Endothelial cell of umbilical vein (primary cell): ENCODE measurements at regions not wholly inside any gene's neighbourhood (a gene's known extent, or its start where the extent isn't known, plus 50 kb on each side); places are given as distances from the start of the nearest gene placed in this dataset.

Experiments used
- BruUV-seq: library from RNA; stranded (reverse); fragments of 400-500 nt; replicated peaks from 2 replicates; lab custom pipeline; 2021; lab: Mats Ljungman, UMichigan
- CTCF ChIA-PET: fragments of 300-600, 350-600 bp; sonication (Branson Sonifier 250); formaldehyde crosslinking; loops from one replicate; lab custom pipeline; 2021; ENCODE audit warnings: antibody characterized with exemption, inconsistent platforms; lab: Charles Lee
- POLR2A ChIA-PET: fragments of 300-600, 350-600 bp; sonication (Branson Sonifier 250); formaldehyde crosslinking; loops from one replicate; lab custom pipeline; 2021; ENCODE audit warnings: antibody characterized with exemption, inconsistent platforms; lab: Charles Lee
- DNase-seq: peaks from one replicate; pipeline ENCODE4 v3.0.0-alpha.2; 2011; ENCODE audit warnings: low read depth, low spot score
- FAIRE-seq: peaks from 2 replicates; lab custom pipeline; 2011; peaks lifted over from hg19 to GRCh38; lab: Jason Lieb, UNC
- H2AFZ ChIP-seq: 2 replicates; pipeline ENCODE4 v1.6.0; 2012; ENCODE audit warnings: low read depth, low read length, control low read depth, inconsistent platforms
- H3K27ac ChIP-seq: 2 replicates; pipeline ENCODE4 v1.5.1; 2011; ENCODE audit warnings: low read depth, mild to moderate bottlenecking, control low read depth, low read length, moderate library complexity; ENCODE audit not compliant: insufficient read depth
- H3K27me3 ChIP-seq, 2 experiments: 2 replicates each; pipeline versions ENCODE4 v1.6.0 to v1.6.1; 2011; ENCODE audit warnings: low read length in 2 of 2, mixed read lengths in 1 of 2; ENCODE audit not compliant: control insufficient read depth in 2 of 2, insufficient read depth in 2 of 2
- H3K36me3 ChIP-seq, 2 experiments: 2 replicates in 1 of 2; 3 replicates in 1 of 2; pipeline ENCODE4 v1.5.1; 2011; ENCODE audit warnings: low read length in 2 of 2, mild to moderate bottlenecking in 1 of 2, moderate library complexity in 1 of 2; ENCODE audit not compliant: control insufficient read depth in 2 of 2, insufficient read depth in 2 of 2; ENCODE audit errors: extremely low read depth in 1 of 2
- H3K4me1 ChIP-seq: 3 replicates; pipeline ENCODE4 v1.5.1; 2011; ENCODE audit warnings: mild to moderate bottlenecking, low read length; ENCODE audit not compliant: control insufficient read depth, insufficient read depth; ENCODE audit errors: extremely low read depth
- H3K4me2 ChIP-seq: 2 replicates; pipeline ENCODE4 v1.6.1; 2011; ENCODE audit warnings: low read length, control low read depth, mixed read lengths; ENCODE audit not compliant: insufficient read depth
- H3K4me3 ChIP-seq, 3 experiments: fragments of 200-600 bp in 1 of 3; sonication (generic), shearing (Covaris generic) in 1 of 3; replicated peaks in 1 of 3; 2 replicates each; pipeline ENCODE4 v1.5.1; 2011 to 2016; ENCODE audit warnings: control low read depth in 3 of 3, low read length in 3 of 3, mild to moderate bottlenecking in 2 of 3, inconsistent platforms in 1 of 3, low read depth in 1 of 3, moderate library complexity in 1 of 3; ENCODE audit not compliant: insufficient read depth in 1 of 3
- H3K79me2 ChIP-seq: 2 replicates; pipeline ENCODE4 v1.6.0; 2012; ENCODE audit warnings: low read length, inconsistent platforms; ENCODE audit not compliant: control insufficient read depth, insufficient read depth
- H3K9ac ChIP-seq: replicated peaks from 2 replicates; pipeline ENCODE3; 2011; ENCODE audit warnings: low read length, control low read depth; ENCODE audit not compliant: insufficient read depth; ENCODE audit errors: extremely low read depth
- H3K9me1 ChIP-seq: replicated peaks from 3 replicates; pipeline ENCODE4 v1.6.0; 2011; ENCODE audit warnings: mild to moderate bottlenecking, low read length; ENCODE audit not compliant: control insufficient read depth, insufficient read depth; ENCODE audit errors: extremely low read depth
- H3K9me3 ChIP-seq: replicated peaks from 2 replicates; pipeline ENCODE4 v1.5.1; 2012; ENCODE audit warnings: low read length, inconsistent platforms; ENCODE audit not compliant: control insufficient read depth, insufficient read depth
- H4K20me1 ChIP-seq: replicated peaks from 2 replicates; pipeline ENCODE3; 2011; ENCODE audit warnings: mild to moderate bottlenecking, low read length; ENCODE audit not compliant: control insufficient read depth, insufficient read depth; ENCODE audit errors: extremely low read depth
- CTCF ChIP-seq, 2 donors: IDR thresholded peaks; 1 replicate in 1 of 2; 2 replicates in 1 of 2; pipeline ENCODE4 v1.5.1; 2011; ENCODE audit warnings: low read length in 2 of 2, mild to moderate bottlenecking in 2 of 2, moderate library complexity in 2 of 2, control low read depth in 1 of 2, inconsistent platforms in 1 of 2, low read depth in 1 of 2; ENCODE audit not compliant: insufficient read depth in 1 of 2; ENCODE audit errors: extremely low read depth in 1 of 2
- EZH2 ChIP-seq: IDR thresholded peaks from 2 replicates; pipeline ENCODE4 v1.6.1; 2012; ENCODE audit warnings: borderline replicate concordance, low read depth, mild to moderate bottlenecking, moderate library complexity, low read length, inconsistent platforms; ENCODE audit not compliant: severe bottlenecking
- FOS ChIP-seq: IDR thresholded peaks from 2 replicates; pipeline ENCODE4 v1.6.1; 2011; ENCODE audit warnings: mild to moderate bottlenecking, low read length, moderate library complexity, borderline replicate concordance; ENCODE audit not compliant: insufficient read depth
- GATA2 ChIP-seq: IDR thresholded peaks from 2 replicates; pipeline ENCODE4 v1.7.0; 2011; ENCODE audit warnings: low read depth, mild to moderate bottlenecking, moderate library complexity, mixed read lengths, low read length; ENCODE audit not compliant: insufficient read length, insufficient read depth
- JUN ChIP-seq: IDR thresholded peaks from 2 replicates; pipeline ENCODE4 v1.6.1; 2011; ENCODE audit warnings: borderline replicate concordance, low read depth; ENCODE audit not compliant: insufficient read length, insufficient read depth
- MAX ChIP-seq: IDR thresholded peaks from 2 replicates; pipeline ENCODE4 v1.6.1; 2011; ENCODE audit not compliant: insufficient read depth, insufficient read length
- MYC ChIP-seq: IDR thresholded peaks from one replicate; pipeline ENCODE4 v1.6.1; 2011; ENCODE audit warnings: mild to moderate bottlenecking, low read depth, low read length
- POLR2A ChIP-seq: IDR thresholded peaks from 2 replicates; pipeline ENCODE4 v1.6.1; 2012; ENCODE audit warnings: low read depth, mild to moderate bottlenecking, control low read depth, low read length
- POLR2AphosphoS5 ChIP-seq: IDR thresholded peaks from 2 replicates; pipeline ENCODE4 v1.6.1; 2012; ENCODE audit warnings: low read depth, mild to moderate bottlenecking, control low read depth, low read length, moderate library complexity; ENCODE audit not compliant: insufficient read depth
- dilution Hi-C: fragments of 300-500 bp; cut with MboI; formaldehyde crosslinking; loops from one replicate; pipeline ENCODE4 v1.15.0; 2019; ENCODE audit warnings: low sequenced_read_pairs; ENCODE audit not compliant: extremely low pct_ligation_motif_present
- intact Hi-C: fragments of 100-400 bp; cut with micrococcal nuclease; formaldehyde crosslinking; loops from one replicate; pipeline ENCODE4 v1.10.0; 2022

- no peak for TF ChIP-seq POLR2AphosphoS5
- no peak for TF ChIP-seq GATA2
- TF ChIP-seq FOS = no peak
- no peak for TF ChIP-seq MYC
- TF ChIP-seq CTCF (IDR thresholded peaks at IDR 0.05; ENCODE audit: extremely low read depth in 1 of 2, insufficient read depth in 1 of 2, low read depth in 1 of 2, low read length in 2 of 2) = no peak
- TF ChIP-seq MAX = no peak
- TF ChIP-seq JUN = no peak
- no peak for TF ChIP-seq POLR2A
- TF ChIP-seq EZH2 = no peak
- no peaks in the 10 kb centered on the region for H3K79me2 ChIP-seq
- H3K27me3 ChIP-seq = no peaks in the 10 kb centered on the region
- H4K20me1 ChIP-seq = no peaks in the 10 kb centered on the region
- peaks cover 8% of the 10 kb centered on the region for H3K4me1 ChIP-seq
- FAIRE-seq (no peak), DNase-seq (no peak)
- H3K9ac ChIP-seq = no peak overlapping the region
- ChIA-PET CTCF (interaction anchor here (1.2 kb wide), 1 partner anchor 585 kb away, joined by 4 read pairs; no protein-coding TSS in a partner anchor), POLR2A (interaction anchor here (1.0 kb wide), 1 partner anchor 47 kb away, joined by 3 read pairs; no protein-coding TSS in a partner anchor)
- H3K36me3 ChIP-seq = no peaks in the 10 kb centered on the region
- H3K9me1 ChIP-seq = no peaks in the 10 kb centered on the region
- intact Hi-C loops = loop anchor here (2.0 kb wide), 3 partner anchors 27 to 223 kb away; no protein-coding TSS in a partner anchor
- no peak overlapping the region for H3K27ac ChIP-seq
- no peak overlapping the region for H2AFZ ChIP-seq
- H3K9me3 ChIP-seq = no peaks in the 10 kb centered on the region
- H3K4me3 ChIP-seq = no peak overlapping the region
- dilution Hi-C loops = no loop called here
- BruUV-seq = no TSS peak
- no peak overlapping the region for H3K4me2 ChIP-seq
Observed at GRCh38 chr6:148091394-148091793, 251.2 kb upstream of the SASH1 start.
